Sigmoid colon (tissue), 4 donors: ENCODE measurements at regions not wholly inside any gene's neighbourhood (a gene's known extent, or its start where the extent isn't known, plus 50 kb on each side); places are given as distances from the start of the nearest gene placed in this dataset.

ENCODE experiments used
- EP300 ChIP-seq, 4 donors: sonication (generic); formaldehyde crosslinking; IDR thresholded peaks; one replicate each; pipeline ENCODE4 v1.6.1; 2017; ENCODE audit warnings: antibody characterized with exemption in 4 of 4
- POLR2A ChIP-seq, 2 donors: fragments of 450-650 bp; IDR thresholded peaks; one replicate each; pipeline ENCODE4 v1.6.1; 2016; ENCODE audit warnings: antibody characterized with exemption in 2 of 2, mild to moderate bottlenecking in 2 of 2, moderate library complexity in 2 of 2
- TF ChIP-seq, protein P1 (sequence below), 4 experiments: fragments of 450-650 bp in 3 of 4; fragments of 200-600 bp in 1 of 4; IDR thresholded peaks; one replicate each; pipeline ENCODE4 v1.5.1; 2016 to 2019; ENCODE audit warnings: antibody characterized with exemption in 4 of 4, mild to moderate bottlenecking in 3 of 4, moderate library complexity in 2 of 4

DNA sequence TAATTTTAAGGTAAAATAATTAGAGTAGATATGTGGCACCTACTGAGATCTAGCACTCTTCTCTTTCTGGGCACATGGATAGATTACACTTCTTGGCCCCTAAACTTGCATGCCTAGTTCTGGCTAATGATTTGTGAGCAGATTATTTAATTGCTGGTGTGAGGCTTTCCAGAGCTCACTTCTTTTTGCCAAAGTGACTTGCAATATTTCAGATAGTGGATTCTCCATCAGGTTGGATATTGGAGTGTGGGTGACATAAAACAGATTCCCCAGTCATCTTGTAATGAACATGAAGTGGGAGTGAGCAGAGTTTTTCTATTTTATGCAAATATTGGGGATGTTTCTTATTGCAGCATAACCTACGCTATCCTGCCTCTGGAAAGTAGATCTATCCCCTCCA, 247.9 kb downstream of the KLF5 start:
- TF ChIP-seq, protein P1, sequence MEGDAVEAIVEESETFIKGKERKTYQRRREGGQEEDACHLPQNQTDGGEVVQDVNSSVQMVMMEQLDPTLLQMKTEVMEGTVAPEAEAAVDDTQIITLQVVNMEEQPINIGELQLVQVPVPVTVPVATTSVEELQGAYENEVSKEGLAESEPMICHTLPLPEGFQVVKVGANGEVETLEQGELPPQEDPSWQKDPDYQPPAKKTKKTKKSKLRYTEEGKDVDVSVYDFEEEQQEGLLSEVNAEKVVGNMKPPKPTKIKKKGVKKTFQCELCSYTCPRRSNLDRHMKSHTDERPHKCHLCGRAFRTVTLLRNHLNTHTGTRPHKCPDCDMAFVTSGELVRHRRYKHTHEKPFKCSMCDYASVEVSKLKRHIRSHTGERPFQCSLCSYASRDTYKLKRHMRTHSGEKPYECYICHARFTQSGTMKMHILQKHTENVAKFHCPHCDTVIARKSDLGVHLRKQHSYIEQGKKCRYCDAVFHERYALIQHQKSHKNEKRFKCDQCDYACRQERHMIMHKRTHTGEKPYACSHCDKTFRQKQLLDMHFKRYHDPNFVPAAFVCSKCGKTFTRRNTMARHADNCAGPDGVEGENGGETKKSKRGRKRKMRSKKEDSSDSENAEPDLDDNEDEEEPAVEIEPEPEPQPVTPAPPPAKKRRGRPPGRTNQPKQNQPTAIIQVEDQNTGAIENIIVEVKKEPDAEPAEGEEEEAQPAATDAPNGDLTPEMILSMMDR (IDR thresholded peaks at IDR 0.05): no peak
- no peak for TF ChIP-seq EP300 (IDR thresholded peaks at IDR 0.05)
- no peak for TF ChIP-seq POLR2A (IDR thresholded peaks at IDR 0.05)
